ENCODE measurements at regions not wholly inside any gene's neighbourhood (a gene's known extent, or its start where the extent isn't known, plus 50 kb on each side); places are given as distances from the start of the nearest gene placed in this dataset.

GRCh38 chr13:62997038-62997599 is 1581.5 kb upstream of the PCDH20 start:
- DNase-seq (ENCODE audit: low read depth): no peak

- DNase-seq (ENCODE audit: low read depth): no peak
These were observed 1558.2 kb upstream of the PCDH20 start for GRCh38 chr13:62973804-62974203.

- DNase-seq (ENCODE audit: low read depth): no peak
These were observed 1548.9 kb upstream of the PCDH20 start for GRCh38 chr13:62964522-62964921.

DNA sequence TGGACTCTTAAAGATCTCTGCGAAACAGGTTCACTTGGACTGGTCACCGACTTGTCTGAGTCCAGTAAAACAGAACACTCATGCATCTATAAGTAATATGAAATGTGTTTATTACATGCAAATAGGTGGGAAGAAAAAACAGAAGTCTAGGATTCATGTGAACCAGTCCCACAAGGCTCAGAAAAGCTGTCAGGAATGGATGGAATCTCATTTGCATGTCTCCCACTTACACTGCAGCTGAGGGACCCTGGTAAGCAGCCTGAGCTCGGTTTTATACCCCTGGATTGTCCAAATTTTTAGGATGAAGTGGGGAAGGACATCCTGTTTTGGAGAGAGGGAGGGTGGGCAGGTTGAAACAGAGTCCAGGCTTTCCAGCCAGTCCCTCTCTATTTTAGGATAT is 1545.1 kb upstream of the PCDH20 start:
- no peak for DNase-seq (ENCODE audit: low read depth)

- DNase-seq (ENCODE audit: low read depth): no peak
These were observed 1518.2 kb upstream of the PCDH20 start for GRCh38 chr13:62933809-62934208.

- DNase-seq (ENCODE audit: low read depth): no peak
These were observed 1516.7 kb upstream of the PCDH20 start for GRCh38 chr13:62932256-62932883.

DNA sequence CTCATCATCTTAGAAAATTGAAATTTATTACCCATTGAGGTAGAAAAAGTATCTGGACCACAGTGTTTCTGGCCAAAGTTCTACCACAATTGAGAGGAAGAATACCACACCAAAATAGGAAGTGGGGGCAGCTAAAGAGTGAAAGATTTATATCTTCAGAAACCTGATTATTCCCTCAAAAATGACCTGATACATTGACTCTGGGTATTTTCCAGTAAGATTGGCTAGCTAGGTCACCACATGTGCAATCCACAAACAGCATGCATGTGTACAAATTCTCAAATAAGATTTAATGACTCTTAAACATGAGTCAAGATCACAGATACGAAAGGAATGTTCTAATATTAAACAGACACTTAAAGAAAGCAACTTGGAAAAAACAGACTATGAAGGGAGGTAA is 1516.2 kb upstream of the PCDH20 start:
- DNase-seq (ENCODE audit: low read depth): no peak

DNA sequence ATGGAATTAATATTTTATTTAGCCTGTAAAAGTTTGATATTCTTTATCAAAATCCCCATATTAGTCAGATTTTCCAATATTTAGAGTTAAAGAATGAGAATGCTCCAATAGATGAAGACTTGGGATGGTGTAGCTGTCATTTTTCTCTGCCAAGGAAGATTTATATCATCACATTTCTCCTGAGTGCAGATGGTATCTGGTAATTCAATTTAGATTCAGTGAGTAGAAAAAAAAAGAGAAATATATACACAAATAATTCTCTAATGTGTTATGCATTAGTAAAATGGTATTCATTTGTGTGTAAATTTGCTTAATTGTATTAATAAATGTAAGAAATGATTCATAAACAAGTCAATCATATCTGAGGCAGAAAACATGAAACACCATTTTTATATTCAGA is 1508.7 kb upstream of the PCDH20 start:
- no peak for DNase-seq (ENCODE audit: low read depth)

GRCh38 chr13:62920159-62920558 is 1504.5 kb upstream of the PCDH20 start:
- DNase-seq (ENCODE audit: low read depth): no peak

- DNase-seq (ENCODE audit: low read depth): no peak
These were observed 1503.8 kb upstream of the PCDH20 start for GRCh38 chr13:62919491-62919890.

DNA sequence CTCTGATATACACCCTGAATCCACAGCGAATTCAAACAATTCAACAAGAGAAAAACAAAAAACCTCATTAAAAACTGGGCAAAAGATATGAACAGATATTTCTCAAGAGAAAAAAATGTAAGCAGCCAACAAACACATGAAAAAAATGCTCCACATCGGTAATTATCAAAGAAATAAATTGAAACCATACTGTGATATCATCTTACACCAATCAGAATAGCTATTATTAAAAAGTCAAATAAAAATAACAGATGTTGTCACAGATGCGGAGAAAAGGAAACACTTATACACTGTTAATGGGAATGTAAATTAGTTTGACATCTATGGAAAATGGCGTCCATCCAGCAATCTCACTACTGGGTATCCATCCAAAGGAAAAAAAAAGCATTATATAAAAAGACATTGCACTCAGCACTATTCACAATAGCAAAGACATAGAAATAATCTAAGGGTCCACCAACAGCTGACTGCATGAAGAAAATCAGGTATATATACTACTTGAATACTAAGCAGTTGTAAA is 1495.0 kb upstream of the PCDH20 start:
- no peak for DNase-seq (ENCODE audit: low read depth)

DNA sequence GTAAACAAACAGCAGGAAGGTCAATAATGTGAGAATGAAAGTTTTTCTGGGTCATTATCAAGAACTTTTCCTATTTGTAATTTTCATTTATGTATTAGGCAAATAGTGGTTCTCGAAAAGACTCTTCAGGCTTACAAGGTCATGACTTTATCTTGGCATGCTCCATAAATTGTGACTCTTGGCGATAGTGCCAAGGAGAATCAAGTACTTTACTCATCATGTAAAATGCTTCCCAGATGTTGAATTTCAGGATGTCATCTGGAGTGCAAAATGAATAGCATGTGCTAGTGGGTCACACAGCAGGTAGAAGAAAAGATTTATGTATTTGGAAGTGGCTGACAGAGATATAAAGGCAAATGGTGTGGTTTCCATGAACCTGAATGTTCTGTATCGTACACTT is 1492.7 kb upstream of the PCDH20 start:
- no peak for DNase-seq (ENCODE audit: low read depth)

DNA sequence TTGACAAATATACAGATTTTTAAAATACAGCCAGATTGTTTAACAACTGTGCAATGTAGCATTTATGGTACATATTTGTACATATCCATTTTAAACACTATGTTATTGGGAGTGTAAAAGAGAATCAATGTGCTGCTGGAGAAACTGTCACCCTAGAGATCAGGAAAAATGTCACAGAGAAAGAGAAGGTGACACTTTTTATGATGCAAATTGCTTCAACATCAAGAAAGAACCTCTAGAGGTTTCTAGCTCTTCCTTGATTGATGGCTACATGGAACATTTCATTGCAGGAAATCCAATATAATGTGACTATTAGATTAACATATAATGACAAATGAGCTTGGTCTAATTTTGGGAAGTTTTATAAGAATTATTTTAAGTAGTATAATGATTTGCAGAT is 1491.2 kb upstream of the PCDH20 start:
- DNase-seq (ENCODE audit: low read depth): no peak

- DNase-seq (ENCODE audit: low read depth): no peak
These were observed 1490.8 kb upstream of the PCDH20 start for GRCh38 chr13:62906469-62906868.

- DNase-seq (ENCODE audit: low read depth): no peak
These were observed 1471.4 kb upstream of the PCDH20 start for GRCh38 chr13:62887046-62887445.

- DNase-seq (ENCODE audit: low read depth): no peak
These were observed 1463.4 kb upstream of the PCDH20 start for GRCh38 chr13:62879071-62879470.

GRCh38 chr13:62875118-62875640 is 1459.5 kb upstream of the PCDH20 start:
- no peak for DNase-seq (ENCODE audit: low read depth)

- DNase-seq (ENCODE audit: low read depth): no peak
These were observed 1434.7 kb upstream of the PCDH20 start for GRCh38 chr13:62850331-62850730.

- no peak for DNase-seq (ENCODE audit: low read depth)
These were observed 1431.9 kb upstream of the PCDH20 start for GRCh38 chr13:62847520-62847919.

DNA sequence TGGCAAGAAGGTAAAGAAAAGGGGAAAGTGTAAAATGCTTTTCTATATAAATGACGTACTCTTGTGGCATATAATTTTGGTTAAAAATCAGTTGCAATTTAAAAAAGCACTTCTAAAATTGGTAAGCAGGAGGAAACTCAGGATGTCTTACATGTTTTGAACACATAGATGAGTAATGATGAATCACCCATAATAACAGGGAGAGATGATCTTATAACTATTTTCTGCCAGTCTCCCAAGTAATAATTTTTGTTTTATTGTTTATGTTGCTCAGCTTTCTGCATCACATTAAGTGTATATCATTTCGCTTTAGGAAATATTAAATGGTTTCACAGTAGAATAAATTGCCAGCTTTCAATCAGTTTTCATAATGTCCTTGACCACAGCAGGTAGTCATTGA is 1430.7 kb upstream of the PCDH20 start:
- no peak for DNase-seq (ENCODE audit: low read depth)

DNA sequence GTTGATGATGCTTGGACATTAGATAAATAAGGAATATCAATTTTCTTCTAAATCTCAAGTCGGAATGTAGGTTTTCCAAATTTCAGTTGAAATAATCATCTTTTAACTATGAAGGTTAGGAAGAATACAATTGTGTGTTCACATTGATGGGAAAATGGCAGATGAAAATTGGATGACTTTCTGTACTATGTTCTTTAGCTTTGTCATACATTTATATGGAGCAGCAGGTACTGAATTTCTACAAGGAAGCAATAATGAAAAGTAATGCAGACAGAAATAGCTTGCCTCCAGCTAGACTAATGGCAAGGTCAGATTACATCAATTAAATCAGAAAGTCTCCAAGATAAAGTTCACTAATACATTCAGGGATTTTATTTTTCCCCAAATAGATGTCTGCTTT is 1423.7 kb upstream of the PCDH20 start:
- no peak for DNase-seq (ENCODE audit: low read depth)

- DNase-seq (ENCODE audit: low read depth): no peak
These were observed 1423.3 kb upstream of the PCDH20 start for GRCh38 chr13:62838929-62839328.

DNA sequence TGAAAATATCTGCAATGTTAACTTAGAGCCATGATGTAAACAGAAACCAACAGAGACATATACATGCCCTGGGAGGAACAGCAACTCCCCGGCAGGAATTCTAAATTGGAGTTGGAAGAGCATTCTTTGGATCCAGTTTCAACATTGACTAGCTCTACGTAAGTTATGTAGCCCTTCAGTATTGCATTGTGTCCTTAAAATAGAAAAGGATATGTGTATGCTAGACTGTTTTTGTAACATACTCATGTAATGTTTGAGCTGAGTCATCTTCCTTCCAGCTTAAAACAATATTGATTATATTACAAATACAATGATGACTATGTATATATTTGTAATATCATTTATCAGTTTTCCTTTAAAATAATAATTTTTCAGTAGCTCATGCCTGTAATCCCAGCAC is 1422.2 kb upstream of the PCDH20 start:
- no peak for DNase-seq (ENCODE audit: low read depth)

DNA sequence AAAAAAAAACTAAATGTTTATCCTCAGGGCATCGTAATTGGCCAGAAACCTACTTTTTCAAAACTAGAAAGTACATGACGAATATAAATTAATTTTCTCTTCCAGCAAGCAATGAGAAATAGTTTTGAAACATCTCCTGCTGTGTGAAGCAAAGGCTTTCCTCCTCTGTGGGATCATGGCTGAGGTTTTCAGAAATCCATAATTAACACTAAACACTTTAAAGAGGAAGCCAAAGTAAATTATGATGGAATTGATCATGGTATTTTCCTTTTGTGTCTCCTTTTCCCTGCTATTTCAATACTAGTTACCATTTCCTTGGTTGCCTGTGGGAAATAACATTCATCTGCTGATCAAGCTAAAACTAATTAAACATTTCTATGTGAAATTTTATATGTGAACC is 1413.8 kb upstream of the PCDH20 start:
- DNase-seq (ENCODE audit: low read depth): no peak
